Cardiac muscle cell (in vitro differentiated cells and primary cell): ENCODE measurements at regions not wholly inside any gene's neighbourhood (a gene's known extent, or its start where the extent isn't known, plus 50 kb on each side); places are given as distances from the start of the nearest gene placed in this dataset.

Experiments
- DNase-seq, 2 donors: peaks; one replicate each; pipeline versions ENCODE4 v3.0.0 to v3.0.0-alpha.2; 2010 to 2017; ENCODE audit warnings: low read depth in 1 of 2, low spot score in 1 of 2
- H3K27ac ChIP-seq: fragments of 200-600 bp; sonication (generic); 2 replicates; pipeline ENCODE4 v1.5.1; 2016
- H3K27me3 ChIP-seq: fragments of 200-600 bp; sonication (generic); 2 replicates; pipeline ENCODE4 v1.6.0; 2016; ENCODE audit warnings: control low read depth
- H3K36me3 ChIP-seq: fragments of 200-600 bp; sonication (generic); 2 replicates; pipeline ENCODE4 v1.5.1; 2016; ENCODE audit warnings: control low read depth
- H3K4me1 ChIP-seq: fragments of 200-600 bp; sonication (generic); 2 replicates; pipeline ENCODE4 v1.8.1; 2017; ENCODE audit warnings: low read depth, mild to moderate bottlenecking, mixed run types
- H3K4me3 ChIP-seq: fragments of 200-600 bp; sonication (generic); 2 replicates; pipeline ENCODE4 v1.5.1; 2016; ENCODE audit warnings: mild to moderate bottlenecking
- H3K9me3 ChIP-seq: fragments of 200-600 bp; sonication (generic); 2 replicates; pipeline ENCODE4 v1.5.1; 2017; ENCODE audit warnings: low read depth, mild to moderate bottlenecking, control low read depth
- TF ChIP-seq, protein P1 (sequence below): IDR thresholded peaks from 2 replicates; pipeline ENCODE4 v1.5.1; 2012; ENCODE audit warnings: low read depth, mild to moderate bottlenecking, low read length

- H3K27ac ChIP-seq = no peak overlapping the region
- no peaks in the 10 kb centered on the region for H3K9me3 ChIP-seq
- TF ChIP-seq, protein P1, sequence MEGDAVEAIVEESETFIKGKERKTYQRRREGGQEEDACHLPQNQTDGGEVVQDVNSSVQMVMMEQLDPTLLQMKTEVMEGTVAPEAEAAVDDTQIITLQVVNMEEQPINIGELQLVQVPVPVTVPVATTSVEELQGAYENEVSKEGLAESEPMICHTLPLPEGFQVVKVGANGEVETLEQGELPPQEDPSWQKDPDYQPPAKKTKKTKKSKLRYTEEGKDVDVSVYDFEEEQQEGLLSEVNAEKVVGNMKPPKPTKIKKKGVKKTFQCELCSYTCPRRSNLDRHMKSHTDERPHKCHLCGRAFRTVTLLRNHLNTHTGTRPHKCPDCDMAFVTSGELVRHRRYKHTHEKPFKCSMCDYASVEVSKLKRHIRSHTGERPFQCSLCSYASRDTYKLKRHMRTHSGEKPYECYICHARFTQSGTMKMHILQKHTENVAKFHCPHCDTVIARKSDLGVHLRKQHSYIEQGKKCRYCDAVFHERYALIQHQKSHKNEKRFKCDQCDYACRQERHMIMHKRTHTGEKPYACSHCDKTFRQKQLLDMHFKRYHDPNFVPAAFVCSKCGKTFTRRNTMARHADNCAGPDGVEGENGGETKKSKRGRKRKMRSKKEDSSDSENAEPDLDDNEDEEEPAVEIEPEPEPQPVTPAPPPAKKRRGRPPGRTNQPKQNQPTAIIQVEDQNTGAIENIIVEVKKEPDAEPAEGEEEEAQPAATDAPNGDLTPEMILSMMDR = no peak
Observed at GRCh38 chr3:124540550-124541211, 189.6 kb upstream of the UMPS start.

DNA sequence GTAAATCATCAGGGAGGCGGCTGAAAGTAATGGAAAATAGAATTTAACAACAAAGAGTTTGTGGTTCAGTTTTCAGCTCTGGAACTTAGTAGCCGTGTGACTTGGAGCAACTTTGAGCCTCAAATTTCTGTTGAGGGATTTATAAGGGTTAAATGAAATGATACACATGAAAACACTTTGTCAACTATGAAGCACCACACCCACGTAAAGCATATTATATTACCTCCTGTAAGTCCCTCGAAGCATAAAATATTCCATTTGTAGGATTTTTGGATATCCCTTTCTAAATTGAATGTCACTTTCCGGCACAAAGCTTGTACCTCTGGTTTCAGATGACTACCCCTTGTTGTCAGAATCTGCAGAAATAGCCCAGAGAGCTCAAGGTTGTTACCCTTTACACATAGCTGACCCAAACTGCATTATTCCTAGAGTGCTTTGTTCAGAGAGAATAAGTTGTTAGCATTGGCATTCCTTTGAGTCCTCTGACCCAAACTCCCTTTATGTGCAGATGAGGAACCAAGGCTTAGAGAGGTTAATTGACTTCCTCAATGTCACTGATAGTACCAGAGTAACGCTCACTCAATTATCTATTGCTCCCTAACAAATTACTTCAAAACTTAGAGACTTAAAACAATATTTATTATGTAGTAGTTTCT, 187.9 kb upstream of the UMPS start:
- Histone ChIP-seq H3K36me3 (no peaks in the 10 kb centered on the region), H3K27me3 (peaks cover 13% of the 10 kb centered on the region), H3K4me3 (no peak overlapping the region), H3K9me3 (no peaks in the 10 kb centered on the region), H3K27ac (no peak overlapping the region), H3K4me1 (no peaks in the 10 kb centered on the region)
- DNase-seq = no peak
- TF ChIP-seq, protein P1 = no peak

More at GRCh38 chr3:124540550-124541211, 189.6 kb upstream of the UMPS start:
- DNase-seq = no peak
- no peaks in the 10 kb centered on the region for H3K4me1 ChIP-seq
- H3K4me3 ChIP-seq = no peak overlapping the region
- no peaks in the 10 kb centered on the region for H3K36me3 ChIP-seq
- peaks cover 14% of the 10 kb centered on the region for H3K27me3 ChIP-seq

GRCh38 chr3:124545891-124546290, 184.4 kb upstream of the UMPS start:
- H3K36me3 ChIP-seq = no peaks in the 10 kb centered on the region
- TF ChIP-seq, protein P1 = no peak
- no peak overlapping the region for H3K27ac ChIP-seq
- no peak overlapping the region for H3K4me3 ChIP-seq
- DNase-seq = no peak
- no peaks in the 10 kb centered on the region for H3K27me3 ChIP-seq
- H3K9me3 ChIP-seq = no peaks in the 10 kb centered on the region
- no peaks in the 10 kb centered on the region for H3K4me1 ChIP-seq

GRCh38 chr3:124552224-124552623, 178.0 kb upstream of the UMPS start:
- Histone ChIP-seq H3K27me3 (no peaks in the 10 kb centered on the region), H3K4me1 (no peaks in the 10 kb centered on the region), H3K27ac (no peak overlapping the region), H3K4me3 (no peak overlapping the region), H3K9me3 (no peaks in the 10 kb centered on the region), H3K36me3 (no peaks in the 10 kb centered on the region)
- TF ChIP-seq, protein P1 = no peak
- DNase-seq = no peak

DNA sequence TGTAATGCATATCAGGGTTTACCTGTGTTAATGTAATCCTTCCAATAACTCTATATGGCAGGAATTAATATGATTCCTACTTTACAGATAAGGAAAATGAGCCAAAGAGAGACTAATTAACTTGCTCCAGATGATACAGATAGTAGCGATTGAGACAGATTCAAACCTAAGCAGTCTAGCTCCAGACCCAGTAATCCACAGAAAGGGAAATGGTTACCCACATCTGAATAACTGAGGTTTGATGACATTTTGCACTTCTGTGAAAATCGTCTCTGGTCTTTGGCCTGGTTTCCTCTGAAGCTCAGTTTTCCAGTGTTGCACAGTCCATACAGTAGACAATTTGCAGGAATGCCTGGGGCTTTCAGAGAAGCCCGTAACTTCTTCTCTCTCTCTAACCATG, 177.1 kb upstream of the UMPS start:
- no peak overlapping the region for H3K27ac ChIP-seq
- no peak for DNase-seq
- no peak overlapping the region for H3K4me3 ChIP-seq
- no peaks in the 10 kb centered on the region for H3K27me3 ChIP-seq
- H3K4me1 ChIP-seq = no peaks in the 10 kb centered on the region
- TF ChIP-seq, protein P1 = no peak
- H3K9me3 ChIP-seq = no peaks in the 10 kb centered on the region
- no peaks in the 10 kb centered on the region for H3K36me3 ChIP-seq
